SKM-1 treated with dmso at 0.1 percent for 144 hours (cell line): ENCODE measurements at regions not wholly inside any gene's neighbourhood (a gene's known extent, or its start where the extent isn't known, plus 50 kb on each side); places are given as distances from the start of the nearest gene placed in this dataset.

Experiments
- DNase-seq: peaks from one replicate; lab custom pipeline; 2025; ENCODE audit not compliant: unreplicated experiment; lab: John Stamatoyannopoulos, UW

GRCh38 chr1:219993554-219994433 is 52.5 kb downstream of the EPRS1 start:
- no peak for DNase-seq

GRCh38 chr1:219991919-219992318 is 54.4 kb downstream of the EPRS1 start:
- no peak for DNase-seq

GRCh38 chr1:219991511-219991810 is 54.8 kb downstream of the EPRS1 start:
- DNase-seq = no peak

DNA sequence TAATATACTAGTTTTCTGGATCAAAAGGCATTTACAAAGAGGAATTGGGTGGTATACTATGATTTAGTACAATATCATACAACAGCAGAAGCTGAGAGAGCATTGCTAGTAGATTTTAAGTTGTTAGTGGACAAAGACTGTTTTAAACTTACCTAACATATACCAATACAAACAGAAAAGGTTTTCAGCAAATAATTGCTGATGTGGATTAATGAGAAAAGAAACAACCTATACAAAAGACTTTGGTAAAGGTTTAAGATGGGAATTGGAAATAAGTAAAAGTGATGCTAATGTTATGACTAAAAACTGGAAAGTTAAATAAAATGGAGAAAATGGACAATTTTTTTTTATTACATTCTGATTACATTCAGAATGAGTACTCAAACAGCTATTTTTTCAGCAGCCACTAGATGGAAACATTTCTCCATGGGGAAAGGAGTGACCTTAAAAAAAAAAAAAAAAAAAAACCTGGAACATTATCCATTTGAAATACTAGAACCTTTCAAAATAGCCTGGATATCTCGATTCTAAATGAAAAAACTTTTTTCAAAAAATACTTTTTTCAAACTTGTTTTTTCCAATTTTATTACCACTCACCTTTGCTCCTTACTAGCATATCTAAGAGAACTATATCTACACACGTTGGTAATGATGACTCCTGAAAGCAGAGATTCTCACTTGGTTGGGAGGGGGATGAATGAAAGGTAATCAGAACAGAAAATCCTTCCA is 55.4 kb downstream of the EPRS1 start:
- DNase-seq = peak; percentile 30

DNA sequence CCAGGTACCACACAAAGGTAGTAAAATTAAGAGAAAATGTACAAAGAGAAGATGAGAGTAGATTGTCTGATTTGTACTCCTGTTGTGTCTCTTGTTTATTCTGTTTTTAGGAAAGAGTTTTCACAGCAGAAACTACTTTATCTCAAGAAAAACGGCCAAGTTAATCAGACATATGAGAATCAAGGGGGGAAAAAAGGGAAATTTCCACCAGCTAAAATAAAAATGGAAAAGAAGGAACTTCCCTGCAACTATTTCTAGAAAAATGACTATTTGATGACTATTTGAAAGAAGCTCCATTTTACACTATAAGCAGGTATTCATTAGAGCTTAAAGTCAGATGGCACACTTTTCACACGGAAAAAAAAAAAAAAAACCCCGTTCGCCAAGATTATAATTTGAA is 56.5 kb downstream of the EPRS1 start:
- no peak for DNase-seq

DNA sequence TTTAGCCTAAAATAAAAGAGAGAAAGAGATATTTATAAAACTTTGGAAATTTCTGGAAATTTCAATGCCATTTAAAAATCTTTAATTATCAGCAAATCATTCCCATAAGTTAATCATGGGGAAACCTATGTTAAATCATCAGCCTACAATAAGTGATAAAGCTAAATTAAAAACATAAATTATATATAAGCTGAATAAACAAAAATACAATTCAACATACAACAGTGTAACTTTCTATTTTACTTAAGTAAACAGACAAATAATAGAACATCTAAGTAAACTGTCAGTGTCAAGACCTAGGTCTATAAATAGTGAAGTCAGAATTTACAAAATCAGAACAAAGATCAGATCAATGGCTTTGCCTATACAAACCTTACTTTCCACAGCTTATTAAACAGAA is 57.5 kb downstream of the EPRS1 start:
- no peak for DNase-seq

- DNase-seq = no peak
Observed at GRCh38 chr1:219988387-219988786, 57.9 kb downstream of the EPRS1 start.

DNA sequence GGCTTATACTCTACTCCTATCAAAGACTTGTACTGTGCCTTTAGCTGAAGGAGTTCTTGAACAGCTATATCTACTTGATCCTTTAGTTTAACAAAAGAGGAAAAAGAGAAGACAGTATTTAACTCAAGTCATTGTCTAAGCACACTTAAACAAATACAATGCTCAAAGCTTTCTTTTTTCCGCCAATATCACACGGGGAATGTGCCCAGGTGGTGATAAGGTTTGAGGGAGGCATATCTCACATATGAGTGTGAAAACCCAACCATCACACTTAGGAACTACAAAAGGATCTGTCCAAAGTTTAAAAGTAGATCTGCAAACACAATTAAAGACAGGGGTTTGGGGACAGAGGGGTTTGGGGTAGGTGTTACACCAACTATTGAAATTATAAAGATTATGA is 59.0 kb upstream of the SLC30A10 start:
- DNase-seq = no peak

DNA sequence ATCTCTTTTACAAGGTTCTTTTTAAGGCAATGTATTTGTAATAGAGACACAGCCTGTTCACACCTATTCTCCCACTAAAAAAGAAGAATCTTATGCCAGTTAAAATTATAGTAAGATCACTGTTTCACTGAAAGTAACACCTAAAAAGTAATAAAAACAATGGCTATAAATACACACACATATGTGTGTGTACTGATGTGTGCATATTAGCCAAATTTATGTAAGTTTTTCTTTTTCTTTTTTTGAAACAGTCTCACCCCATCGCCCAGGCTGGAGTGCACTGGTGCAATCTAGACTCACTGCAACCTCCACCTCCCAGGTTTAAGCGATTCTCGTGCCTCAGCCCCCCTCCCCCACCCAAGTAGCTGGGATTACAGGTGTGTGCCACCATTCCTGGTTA is 56.8 kb upstream of the SLC30A10 start:
- DNase-seq = no peak
